ENCODE measurements at regions not wholly inside any gene's neighbourhood (a gene's known extent, or its start where the extent isn't known, plus 50 kb on each side); places are given as distances from the start of the nearest gene placed in this dataset.

- no peak for TF ChIP-seq CBX2 (IDR thresholded peaks at IDR 0.05; ENCODE audit: borderline replicate concordance, low read depth)
- TF ChIP-seq, protein P1, sequence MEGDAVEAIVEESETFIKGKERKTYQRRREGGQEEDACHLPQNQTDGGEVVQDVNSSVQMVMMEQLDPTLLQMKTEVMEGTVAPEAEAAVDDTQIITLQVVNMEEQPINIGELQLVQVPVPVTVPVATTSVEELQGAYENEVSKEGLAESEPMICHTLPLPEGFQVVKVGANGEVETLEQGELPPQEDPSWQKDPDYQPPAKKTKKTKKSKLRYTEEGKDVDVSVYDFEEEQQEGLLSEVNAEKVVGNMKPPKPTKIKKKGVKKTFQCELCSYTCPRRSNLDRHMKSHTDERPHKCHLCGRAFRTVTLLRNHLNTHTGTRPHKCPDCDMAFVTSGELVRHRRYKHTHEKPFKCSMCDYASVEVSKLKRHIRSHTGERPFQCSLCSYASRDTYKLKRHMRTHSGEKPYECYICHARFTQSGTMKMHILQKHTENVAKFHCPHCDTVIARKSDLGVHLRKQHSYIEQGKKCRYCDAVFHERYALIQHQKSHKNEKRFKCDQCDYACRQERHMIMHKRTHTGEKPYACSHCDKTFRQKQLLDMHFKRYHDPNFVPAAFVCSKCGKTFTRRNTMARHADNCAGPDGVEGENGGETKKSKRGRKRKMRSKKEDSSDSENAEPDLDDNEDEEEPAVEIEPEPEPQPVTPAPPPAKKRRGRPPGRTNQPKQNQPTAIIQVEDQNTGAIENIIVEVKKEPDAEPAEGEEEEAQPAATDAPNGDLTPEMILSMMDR (IDR thresholded peaks at IDR 0.05), result no peak
- TF ChIP-seq NR3C1 (IDR thresholded peaks at IDR 0.05), result no peak
- no peak for TF ChIP-seq ESRRA (IDR thresholded peaks at IDR 0.05; ENCODE audit: borderline replicate concordance, low read length)
- TF ChIP-seq POLR2A (IDR thresholded peaks at IDR 0.05; ENCODE audit: low read length), result no peak
- TF ChIP-seq RFX5 (IDR thresholded peaks at IDR 0.05), result no peak
- no peak for TF ChIP-seq JUNB (IDR thresholded peaks at IDR 0.05)
Measured at GRCh38 chr6:18044108-18044783, 56.8 kb upstream of the KIF13A start.
